GM23338 (cell line): ENCODE measurements at regions not wholly inside any gene's neighbourhood (a gene's known extent, or its start where the extent isn't known, plus 50 kb on each side); places are given as distances from the start of the nearest gene placed in this dataset.

Source experiments
- ATAC-seq: fragments of 200-7000 bp; cut with Tn5 transposase; 3 replicates; pipeline ENCODE4 v1.9.1; 2020
- DNase-seq: peaks from one replicate; pipeline ENCODE4 v3.0.0-alpha.2; 2015; ENCODE audit warnings: low spot score
- H2AFZ ChIP-seq: fragments of 200-600 bp; sonication (generic); 2 replicates; pipeline ENCODE4 v1.8.0; 2016; ENCODE audit warnings: antibody characterized with exemption, mild to moderate bottlenecking, moderate library complexity
- H3F3A ChIP-seq: fragments of 200-600 bp; sonication (generic); replicated peaks from 2 replicates; pipeline ENCODE4 v1.8.0; 2017; ENCODE audit warnings: antibody characterized with exemption, mixed run types, low read depth
- H3K27ac ChIP-seq: fragments of 200-600 bp; sonication (generic); 2 replicates; pipeline ENCODE4 v1.6.1; 2016; ENCODE audit warnings: low read depth
- H3K27me3 ChIP-seq: fragments of 200-600 bp; sonication (generic); 2 replicates; pipeline ENCODE4 v1.8.0; 2016; ENCODE audit warnings: mild to moderate bottlenecking, mixed run types, moderate library complexity; ENCODE audit not compliant: insufficient read depth
- H3K36me3 ChIP-seq: fragments of 200-600 bp; sonication (generic); 2 replicates; pipeline ENCODE4 v1.8.0; 2016; ENCODE audit warnings: mild to moderate bottlenecking; ENCODE audit not compliant: insufficient read depth
- H3K4me1 ChIP-seq: fragments of 200-600 bp; sonication (generic); 2 replicates; pipeline ENCODE4 v1.8.0; 2016; ENCODE audit warnings: mild to moderate bottlenecking, moderate library complexity; ENCODE audit not compliant: insufficient read depth
- H3K4me2 ChIP-seq: fragments of 200-600 bp; sonication (generic); 2 replicates; pipeline ENCODE4 v1.7.1; 2017; ENCODE audit warnings: mixed run types
- H3K4me3 ChIP-seq: fragments of 200-600 bp; sonication (generic); 2 replicates; pipeline ENCODE4 v1.6.1; 2016; ENCODE audit warnings: mixed run types
- H3K79me2 ChIP-seq: fragments of 200-600 bp; sonication (generic); replicated peaks from 2 replicates; pipeline ENCODE4 v1.8.0; 2017; ENCODE audit warnings: mild to moderate bottlenecking; ENCODE audit not compliant: insufficient read depth
- H3K9me2 ChIP-seq: fragments of 200-600 bp; sonication (generic); 2 replicates; pipeline ENCODE4 v1.8.0; 2017; ENCODE audit not compliant: insufficient read depth
- H4K20me1 ChIP-seq: fragments of 200-600 bp; sonication (generic); replicated peaks from 2 replicates; pipeline ENCODE4 v1.8.0; 2017; ENCODE audit warnings: mild to moderate bottlenecking; ENCODE audit not compliant: insufficient read depth
- H3K27ac Mint-ChIP-seq: 2 replicates; pipeline ENCODE4 v1.8.0; 2020; ENCODE audit warnings: inconsistent platforms, mild to moderate bottlenecking, moderate library complexity, mixed read lengths
- H3K27me3 Mint-ChIP-seq: 3 replicates; pipeline ENCODE4 v1.8.0; 2022; ENCODE audit warnings: low read depth, mild to moderate bottlenecking, moderate library complexity, mixed read lengths, inconsistent platforms; ENCODE audit not compliant: insufficient read depth, poor library complexity
- H3K36me3 Mint-ChIP-seq: 3 replicates; pipeline ENCODE4 v1.8.0; 2021; ENCODE audit warnings: low read depth, mild to moderate bottlenecking, inconsistent platforms, moderate library complexity, mixed read lengths
- H3K4me1 Mint-ChIP-seq: 3 replicates; pipeline ENCODE4 v1.8.0; 2020; ENCODE audit warnings: mild to moderate bottlenecking, inconsistent platforms, mixed read lengths
- H3K4me3 Mint-ChIP-seq: 3 replicates; pipeline ENCODE4 v1.8.0; 2021; ENCODE audit warnings: moderate library complexity, mild to moderate bottlenecking, inconsistent platforms, mixed read lengths
- H3K9me3 Mint-ChIP-seq: 3 replicates; pipeline ENCODE4 v1.8.0; 2020; ENCODE audit warnings: moderate library complexity, mild to moderate bottlenecking, inconsistent platforms, mixed read lengths
- EZH2 ChIP-seq: fragments of 200-600 bp; sonication (generic); IDR thresholded peaks from one replicate; pipeline ENCODE4 v1.8.0; 2017; ENCODE audit warnings: antibody characterized with exemption, mild to moderate bottlenecking, low read depth; ENCODE audit not compliant: unreplicated experiment
- EZH2phosphoT487 ChIP-seq: fragments of 200-600 bp; sonication (generic); IDR thresholded peaks from one replicate; pipeline ENCODE4 v1.8.1; 2018; ENCODE audit warnings: antibody characterized with exemption; ENCODE audit not compliant: unreplicated experiment
- STAT1 ChIP-seq: IDR thresholded peaks from one replicate; pipeline ENCODE4 v1.6.1; 2016; ENCODE audit warnings: antibody characterized with exemption; ENCODE audit not compliant: unreplicated experiment
- ZNF331 ChIP-seq: fragments of 250-450 bp; sonication (Bioruptor Pico); IDR thresholded peaks from 2 replicates; pipeline ENCODE4 v1.5.0; 2020; ENCODE audit warnings: low read depth, mild to moderate bottlenecking, moderate library complexity
- TF ChIP-seq, protein P1 (sequence below): IDR thresholded peaks from one replicate; pipeline ENCODE4 v1.6.1; 2018; ENCODE audit warnings: antibody characterized with exemption; ENCODE audit not compliant: unreplicated experiment

DNA sequence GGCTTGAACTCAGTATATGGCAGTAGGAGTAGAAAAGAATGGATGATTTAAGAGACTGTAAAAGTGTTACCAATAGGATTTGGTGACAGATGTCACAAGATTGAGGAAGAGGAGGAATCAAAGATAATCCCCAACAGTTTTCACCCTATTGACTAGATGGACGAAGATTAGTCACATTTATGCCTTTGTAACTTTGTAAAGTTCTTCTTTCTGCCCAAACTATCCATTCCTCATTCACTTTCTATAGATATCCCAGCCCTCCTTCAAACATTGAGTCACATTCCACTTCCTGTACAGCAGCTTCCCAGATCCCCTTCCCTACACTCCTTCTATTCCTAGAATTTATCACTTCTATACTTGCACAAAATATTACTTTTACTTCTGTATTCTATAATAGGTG, 207.9 kb downstream of the BTG1 start:
- Histone ChIP-seq H3K4me2 (no peak overlapping the region), H3K27me3 (no peaks in the 10 kb centered on the region), H3K79me2 (no peaks in the 10 kb centered on the region), H4K20me1 (no peaks in the 10 kb centered on the region), H3K27ac (no peak overlapping the region), H3K4me3 (no peak overlapping the region), H3F3A (no peaks in the 10 kb centered on the region), H3K4me1 (no peaks in the 10 kb centered on the region), H3K36me3 (no peaks in the 10 kb centered on the region), H3K9me2 (no peaks in the 10 kb centered on the region), H2AFZ (no peak overlapping the region; the same call in 1 of the 2 replicates)
- TF ChIP-seq EZH2 = no peak
- TF ChIP-seq, protein P1, sequence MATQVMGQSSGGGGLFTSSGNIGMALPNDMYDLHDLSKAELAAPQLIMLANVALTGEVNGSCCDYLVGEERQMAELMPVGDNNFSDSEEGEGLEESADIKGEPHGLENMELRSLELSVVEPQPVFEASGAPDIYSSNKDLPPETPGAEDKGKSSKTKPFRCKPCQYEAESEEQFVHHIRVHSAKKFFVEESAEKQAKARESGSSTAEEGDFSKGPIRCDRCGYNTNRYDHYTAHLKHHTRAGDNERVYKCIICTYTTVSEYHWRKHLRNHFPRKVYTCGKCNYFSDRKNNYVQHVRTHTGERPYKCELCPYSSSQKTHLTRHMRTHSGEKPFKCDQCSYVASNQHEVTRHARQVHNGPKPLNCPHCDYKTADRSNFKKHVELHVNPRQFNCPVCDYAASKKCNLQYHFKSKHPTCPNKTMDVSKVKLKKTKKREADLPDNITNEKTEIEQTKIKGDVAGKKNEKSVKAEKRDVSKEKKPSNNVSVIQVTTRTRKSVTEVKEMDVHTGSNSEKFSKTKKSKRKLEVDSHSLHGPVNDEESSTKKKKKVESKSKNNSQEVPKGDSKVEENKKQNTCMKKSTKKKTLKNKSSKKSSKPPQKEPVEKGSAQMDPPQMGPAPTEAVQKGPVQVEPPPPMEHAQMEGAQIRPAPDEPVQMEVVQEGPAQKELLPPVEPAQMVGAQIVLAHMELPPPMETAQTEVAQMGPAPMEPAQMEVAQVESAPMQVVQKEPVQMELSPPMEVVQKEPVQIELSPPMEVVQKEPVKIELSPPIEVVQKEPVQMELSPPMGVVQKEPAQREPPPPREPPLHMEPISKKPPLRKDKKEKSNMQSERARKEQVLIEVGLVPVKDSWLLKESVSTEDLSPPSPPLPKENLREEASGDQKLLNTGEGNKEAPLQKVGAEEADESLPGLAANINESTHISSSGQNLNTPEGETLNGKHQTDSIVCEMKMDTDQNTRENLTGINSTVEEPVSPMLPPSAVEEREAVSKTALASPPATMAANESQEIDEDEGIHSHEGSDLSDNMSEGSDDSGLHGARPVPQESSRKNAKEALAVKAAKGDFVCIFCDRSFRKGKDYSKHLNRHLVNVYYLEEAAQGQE = no peak
- no peaks in the 10 kb centered on the region for H3K27me3 Mint-ChIP-seq
- H3K36me3 Mint-ChIP-seq = no peaks in the 10 kb centered on the region
- no peak overlapping the region for H3K4me3 Mint-ChIP-seq
- H3K4me1 Mint-ChIP-seq = peaks cover 5% of the 10 kb centered on the region
- ATAC-seq (no peak), DNase-seq (no peak)
- H3K9me3 Mint-ChIP-seq = no peaks in the 10 kb centered on the region
- no peak overlapping the region for H3K27ac Mint-ChIP-seq

GRCh38 chr12:91937009-91937408, 208.6 kb downstream of the BTG1 start:
- no peak overlapping the region for H3K27ac Mint-ChIP-seq
- no peak for TF ChIP-seq ZNF331 (CRISPR knock-in tag)
- no peak for TF ChIP-seq EZH2phosphoT487
- TF ChIP-seq, protein P1 = no peak
- TF ChIP-seq STAT1 = no peak
- Histone ChIP-seq H3K9me2 (no peaks in the 10 kb centered on the region), H3F3A (no peaks in the 10 kb centered on the region), H3K79me2 (no peaks in the 10 kb centered on the region), H3K27me3 (no peaks in the 10 kb centered on the region), H2AFZ (0 out of 2 replicates have a peak overlapping the region, but pooled peaks have one; percentile 9), H3K36me3 (no peaks in the 10 kb centered on the region), H4K20me1 (no peaks in the 10 kb centered on the region), H3K4me2 (no peak overlapping the region), H3K27ac (no peak overlapping the region), H3K4me3 (no peak overlapping the region), H3K4me1 (no peaks in the 10 kb centered on the region)
- H3K4me1 Mint-ChIP-seq = peaks cover 5% of the 10 kb centered on the region
- no peaks in the 10 kb centered on the region for H3K27me3 Mint-ChIP-seq
- DNase-seq (no peak), ATAC-seq (no peak)
- no peaks in the 10 kb centered on the region for H3K9me3 Mint-ChIP-seq
- H3K4me3 Mint-ChIP-seq = no peak overlapping the region
- H3K36me3 Mint-ChIP-seq = no peaks in the 10 kb centered on the region
